ENCODE measurements at regions not wholly inside any gene's neighbourhood (a gene's known extent, or its start where the extent isn't known, plus 50 kb on each side); places are given as distances from the start of the nearest gene placed in this dataset.

DNA sequence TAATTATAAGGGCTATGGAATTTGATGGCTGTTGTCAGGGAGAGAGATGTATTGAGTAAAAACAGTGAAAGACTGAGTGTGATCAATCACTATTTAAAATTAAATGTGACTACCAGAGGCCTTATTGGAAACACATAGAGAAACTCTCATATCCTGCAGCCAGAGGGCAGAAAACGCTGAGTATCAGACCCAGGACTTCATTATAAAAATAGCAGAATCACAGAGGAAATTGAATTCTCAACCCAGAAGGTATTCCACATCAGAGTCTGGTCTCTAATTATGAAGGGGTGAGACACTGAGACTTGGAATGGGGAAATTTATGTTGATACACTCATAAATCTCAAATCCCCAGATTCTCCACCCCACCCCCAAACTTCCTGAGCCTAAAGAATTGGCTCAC is 69.5 kb upstream of the IL6 start:
- DNase-seq (ENCODE audit: low spot score), result peak; percentile 3

DNA sequence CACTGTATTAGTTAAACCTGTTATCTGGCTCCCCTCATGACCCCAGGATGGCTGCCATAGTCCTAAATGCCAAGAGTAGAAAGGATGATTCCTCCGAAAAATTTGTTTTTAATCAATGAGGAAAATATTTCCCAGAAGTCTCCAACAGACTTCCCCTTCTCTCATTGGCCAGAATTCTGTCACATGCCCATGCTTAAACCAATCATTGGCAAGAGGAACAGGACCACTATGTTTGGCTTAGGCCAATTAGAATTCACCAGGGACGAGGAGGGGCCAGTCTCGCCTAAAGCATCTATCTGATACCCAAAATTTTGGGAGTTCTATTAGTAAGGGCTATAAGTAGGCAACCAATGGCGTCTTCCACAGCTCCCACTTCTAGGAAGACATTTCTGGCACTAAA is 71.2 kb upstream of the IL6 start:
- no peak for DNase-seq (ENCODE audit: low spot score)

DNA sequence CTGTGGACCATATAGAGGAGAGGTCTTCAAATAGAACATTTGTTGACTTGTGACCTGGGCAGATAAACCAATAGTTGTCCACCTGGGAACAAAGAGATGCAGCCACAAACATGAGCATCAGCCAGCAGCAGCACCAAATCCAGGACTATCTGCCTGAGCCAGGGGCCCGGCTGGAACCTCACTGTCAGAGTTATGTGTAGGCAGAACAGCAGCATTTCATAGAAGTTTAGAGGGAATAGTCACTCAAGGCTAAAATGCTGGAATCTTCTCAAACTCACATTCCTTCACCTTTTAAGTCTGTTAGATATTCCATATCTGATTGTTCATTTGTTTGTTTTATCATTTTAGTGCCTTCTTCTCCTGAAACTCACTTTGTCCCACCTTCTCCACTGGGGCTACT is 72.2 kb upstream of the IL6 start:
- no peak for DNase-seq (ENCODE audit: low spot score)

DNA sequence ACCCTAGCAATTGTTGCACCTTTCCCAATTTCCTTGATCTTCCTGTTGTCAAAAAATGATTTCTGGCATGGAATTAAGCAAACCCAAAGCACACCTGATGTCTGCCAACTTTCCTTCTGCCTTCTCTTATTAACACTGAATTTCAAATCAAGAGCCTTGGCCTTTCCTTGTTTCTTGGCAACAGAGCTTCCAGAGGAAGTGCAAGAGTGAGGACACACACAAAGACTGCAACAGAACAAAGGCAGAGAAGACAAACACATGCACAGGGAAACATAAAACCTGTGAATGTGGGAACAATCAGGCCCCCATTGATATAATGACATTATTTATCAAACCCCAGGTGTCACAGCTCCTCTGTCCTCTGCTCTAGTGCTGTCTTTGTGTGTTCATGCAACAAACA is 73.0 kb upstream of the IL6 start:
- no peak for DNase-seq (ENCODE audit: low spot score)

DNA sequence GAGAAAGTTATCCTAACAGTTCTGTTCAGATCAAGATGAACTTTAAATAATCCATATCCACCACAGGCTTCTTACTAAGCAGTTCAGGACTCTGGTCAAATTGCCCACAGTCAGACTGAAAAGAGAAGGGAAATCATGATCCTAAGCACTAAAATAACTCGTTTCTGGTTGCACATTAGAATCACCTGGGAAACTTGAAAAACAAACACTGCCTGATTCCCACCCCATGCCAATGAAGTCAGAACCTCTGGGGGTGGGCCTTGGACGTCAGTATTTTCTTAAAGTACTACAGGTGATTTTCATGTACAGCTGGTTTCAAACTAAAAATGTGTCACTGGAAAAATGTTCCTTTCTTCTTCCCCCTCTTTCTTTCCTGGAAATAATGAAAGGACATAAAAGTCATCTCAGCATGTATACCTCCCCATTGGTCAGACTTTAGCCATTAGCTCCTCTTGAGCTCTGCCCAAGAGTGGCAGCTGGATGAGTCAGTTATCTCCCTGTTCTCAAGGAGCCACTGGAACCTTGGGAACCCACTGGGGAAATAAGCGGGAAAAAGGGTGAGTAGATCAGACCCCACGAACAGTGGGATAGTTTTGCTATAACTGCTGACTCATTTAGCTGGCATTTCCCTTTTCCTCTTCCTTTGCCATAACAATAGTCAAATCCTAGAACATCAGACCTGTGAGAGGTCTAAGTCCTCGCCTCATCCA is 75.3 kb upstream of the IL6 start:
- DNase-seq (ENCODE audit: low spot score), result no peak

DNA sequence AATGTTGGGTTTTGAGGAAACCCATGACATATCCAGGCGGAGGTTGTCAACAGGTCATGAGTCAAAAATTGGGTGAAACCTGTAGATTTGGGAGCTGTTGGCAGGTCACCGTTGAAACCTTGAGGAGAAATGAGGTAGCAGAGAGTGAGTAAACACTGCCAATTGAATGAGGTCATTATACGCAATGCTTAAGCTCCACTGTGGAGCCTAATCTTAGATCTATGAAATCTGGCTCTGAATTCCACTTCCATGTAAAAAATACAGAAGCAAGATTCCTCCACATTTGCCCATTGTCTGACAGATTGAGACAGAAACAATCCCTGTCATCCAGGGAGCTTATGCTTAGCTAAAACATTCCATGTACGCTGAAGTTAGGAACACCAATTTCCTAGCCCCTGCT is 76.0 kb upstream of the IL6 start:
- DNase-seq (ENCODE audit: low spot score), result no peak

DNA sequence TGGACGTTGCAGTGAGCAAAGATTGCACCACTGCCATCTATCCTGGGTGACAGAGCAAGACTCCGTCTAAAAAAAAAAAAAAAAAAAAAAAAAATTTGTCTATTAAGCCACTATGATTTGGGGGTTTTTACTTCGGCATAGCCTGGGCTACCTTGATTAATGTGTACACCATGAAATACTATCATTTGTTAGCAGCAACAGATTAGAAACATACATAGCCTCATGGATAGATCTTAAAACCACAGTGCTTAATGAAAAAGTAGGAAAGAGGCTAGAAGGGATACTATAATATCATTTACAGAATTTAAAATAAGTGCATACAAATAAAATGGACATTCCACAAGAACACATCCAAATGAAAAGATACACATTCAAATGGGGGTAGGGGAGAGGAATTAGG is 77.3 kb upstream of the IL6 start:
- no peak for DNase-seq (ENCODE audit: low spot score)

DNA sequence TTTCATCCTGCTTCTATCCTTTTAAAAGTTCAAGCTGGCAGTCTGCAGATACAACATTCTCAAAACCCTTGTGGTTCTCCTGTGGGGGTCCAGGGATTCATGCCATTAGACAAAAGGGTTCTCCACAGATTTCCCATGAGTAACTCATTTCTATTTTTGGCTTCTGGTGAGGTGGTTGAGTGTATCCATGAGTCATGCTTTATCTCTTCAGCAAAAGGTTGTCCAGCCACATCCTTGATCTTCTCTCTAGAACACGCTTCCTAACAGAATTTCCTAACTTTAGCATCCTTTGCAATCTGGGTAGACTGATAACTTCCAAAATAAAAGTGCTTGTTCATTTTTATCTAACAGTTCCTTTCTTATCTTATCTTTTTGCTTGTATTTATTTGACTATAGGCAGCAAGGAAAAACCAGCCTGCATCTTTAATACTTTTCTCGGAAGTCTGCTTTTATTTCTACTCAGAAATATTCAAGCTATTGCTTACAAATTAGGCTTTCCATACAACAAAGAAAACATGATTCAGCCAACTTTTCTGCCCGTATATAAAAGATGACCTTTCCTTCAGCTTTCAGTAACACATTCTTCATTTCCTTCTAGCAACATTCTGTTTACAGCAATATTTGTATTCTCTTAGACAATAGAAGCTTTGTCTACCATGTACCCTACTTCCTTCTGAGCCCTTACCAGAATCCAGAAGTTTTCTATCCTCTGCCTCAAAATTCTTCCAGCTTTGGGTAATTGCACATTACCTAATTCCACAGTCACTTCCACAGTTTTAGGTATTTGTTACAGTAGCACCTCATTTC is 79.3 kb upstream of the IL6 start:
- no peak for DNase-seq (ENCODE audit: low spot score)

DNA sequence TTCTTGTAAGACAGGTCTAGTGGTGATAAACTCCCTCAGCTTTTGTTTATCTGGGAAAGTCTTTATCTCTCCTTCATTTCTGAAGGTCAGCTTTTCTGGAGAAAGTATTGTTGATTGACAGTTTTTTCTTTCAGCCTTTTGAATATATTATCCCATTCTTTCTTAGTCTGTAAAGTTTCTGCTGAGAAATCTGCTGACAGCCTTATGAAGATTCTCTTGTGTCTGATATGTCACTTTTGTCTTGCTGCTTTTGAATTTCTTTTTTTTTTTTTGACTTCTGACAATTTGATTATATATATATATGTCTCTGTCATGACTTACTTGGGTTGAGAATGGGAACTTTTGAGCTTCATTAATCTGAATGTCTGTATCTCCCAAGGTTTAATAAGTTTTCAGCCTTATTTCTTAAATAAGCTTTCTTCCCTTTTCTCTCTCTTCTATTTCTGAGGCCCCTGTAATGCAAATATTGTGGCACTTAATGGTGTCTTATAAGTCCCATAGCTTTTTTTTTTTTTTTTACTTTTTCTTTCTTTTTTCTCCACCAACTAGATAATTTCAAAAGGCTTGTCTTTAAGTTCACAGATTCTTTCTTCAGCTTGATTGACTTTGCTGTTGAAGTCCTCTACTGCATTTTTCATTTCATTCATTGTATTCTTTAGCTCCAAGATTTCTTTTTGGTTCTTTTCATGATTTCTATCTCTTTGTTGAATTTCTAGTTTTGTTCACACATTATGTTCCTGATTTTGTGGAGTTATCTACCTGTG is 81.4 kb upstream of the IL6 start:
- DNase-seq (ENCODE audit: low spot score), result no peak

DNA sequence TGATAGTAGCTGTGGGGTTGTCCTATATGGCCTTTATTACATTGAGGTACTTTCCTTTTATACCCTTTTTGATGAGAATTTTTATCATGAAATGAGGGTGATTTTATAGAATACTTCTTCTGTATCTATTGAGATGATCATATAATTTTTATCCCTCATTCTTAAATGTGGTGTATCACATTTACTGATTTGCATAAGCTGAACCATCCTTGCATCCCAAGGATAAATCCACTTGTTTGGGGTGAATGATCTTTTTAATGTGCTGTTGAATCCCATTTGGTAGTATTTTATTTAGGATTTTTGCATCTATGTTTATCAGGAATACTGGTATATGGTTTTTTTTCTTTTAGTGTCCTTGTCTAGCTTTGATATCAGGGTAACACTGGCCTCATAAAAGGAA is 84.5 kb upstream of the IL6 start:
- no peak for DNase-seq (ENCODE audit: low spot score)

DNA sequence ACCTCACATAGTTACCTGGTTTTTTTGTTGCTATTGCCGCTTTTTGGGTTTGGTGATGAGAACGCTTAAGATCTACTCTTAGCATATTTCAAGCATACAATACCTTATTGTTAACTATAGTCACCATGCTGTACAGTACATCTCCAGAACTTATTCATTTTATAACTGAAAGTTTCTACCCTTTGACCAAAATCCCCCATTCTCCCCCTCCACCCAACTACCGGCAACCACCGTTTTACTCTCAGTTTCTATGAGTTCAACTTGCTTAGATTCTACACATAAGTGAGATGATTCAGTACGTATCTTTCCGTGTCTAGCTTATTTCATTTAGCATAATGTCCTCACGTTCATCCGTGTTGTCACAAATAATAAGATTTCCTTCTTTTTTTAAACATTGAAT is 86.7 kb upstream of the IL6 start:
- no peak for DNase-seq (ENCODE audit: low spot score)

DNA sequence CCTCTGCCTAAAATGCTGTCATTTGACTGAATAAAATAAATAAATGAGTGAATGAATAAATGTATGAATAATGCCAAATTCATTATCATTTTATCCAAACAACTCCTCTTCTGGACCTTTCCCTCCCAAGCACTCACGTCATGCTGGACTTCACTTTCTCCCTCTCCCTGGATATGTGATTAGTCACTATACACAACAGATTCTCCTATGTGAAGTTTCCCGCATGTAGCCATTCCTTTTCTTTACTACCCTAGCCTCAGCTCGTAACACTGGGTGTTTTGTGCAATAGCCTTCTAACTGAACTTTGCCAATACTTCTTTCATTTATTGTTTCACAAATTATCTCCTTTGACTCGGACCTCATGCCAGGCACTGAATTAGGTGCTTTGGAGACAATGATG is 87.6 kb upstream of the IL6 start:
- no peak for DNase-seq (ENCODE audit: low spot score)

DNA sequence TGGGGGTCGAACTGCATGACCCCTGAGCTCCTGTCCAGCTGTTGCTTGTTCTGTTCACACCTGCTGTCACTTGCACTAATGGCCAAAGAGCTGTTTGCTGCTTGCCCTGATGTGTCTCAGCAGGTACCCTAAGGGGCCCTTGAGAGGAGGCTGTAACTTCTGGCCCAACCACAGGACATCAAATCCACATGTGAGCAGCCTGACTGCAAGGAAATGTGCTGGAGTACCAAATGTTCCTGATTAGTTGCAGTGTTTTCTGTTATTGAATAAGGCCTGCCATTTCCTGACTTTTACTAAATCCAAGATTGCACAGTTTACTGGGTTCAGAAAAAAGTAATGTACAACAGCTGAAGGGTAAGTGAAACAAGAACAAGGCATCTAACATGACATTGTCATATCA is 91.7 kb upstream of the IL6 start:
- no peak for DNase-seq (ENCODE audit: low spot score)

DNA sequence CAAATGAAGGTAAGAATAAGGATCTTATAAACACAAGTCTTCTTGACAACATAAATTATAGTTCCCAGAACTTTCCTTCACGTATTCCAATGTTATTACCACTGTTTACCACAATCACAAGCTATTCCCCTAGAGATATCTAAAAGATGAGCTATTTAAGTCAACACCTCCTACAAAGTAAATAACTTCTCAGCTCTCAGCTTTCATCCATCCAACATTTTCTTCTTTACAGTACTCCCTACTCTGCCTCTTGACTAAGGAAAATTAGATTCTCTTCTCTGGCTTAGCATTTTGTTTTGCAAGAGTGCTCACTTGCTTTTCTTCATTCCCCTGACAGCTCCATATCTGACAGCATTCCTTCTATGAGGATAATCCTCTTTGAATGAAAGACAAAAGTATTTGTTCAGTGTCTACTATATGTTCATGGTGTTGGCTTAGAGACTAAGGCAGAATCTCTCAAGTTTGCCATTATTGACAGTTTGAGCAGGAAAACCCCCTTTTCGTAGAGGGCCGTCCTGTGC is 93.0 kb upstream of the IL6 start:
- DNase-seq (ENCODE audit: low spot score), result no peak

DNA sequence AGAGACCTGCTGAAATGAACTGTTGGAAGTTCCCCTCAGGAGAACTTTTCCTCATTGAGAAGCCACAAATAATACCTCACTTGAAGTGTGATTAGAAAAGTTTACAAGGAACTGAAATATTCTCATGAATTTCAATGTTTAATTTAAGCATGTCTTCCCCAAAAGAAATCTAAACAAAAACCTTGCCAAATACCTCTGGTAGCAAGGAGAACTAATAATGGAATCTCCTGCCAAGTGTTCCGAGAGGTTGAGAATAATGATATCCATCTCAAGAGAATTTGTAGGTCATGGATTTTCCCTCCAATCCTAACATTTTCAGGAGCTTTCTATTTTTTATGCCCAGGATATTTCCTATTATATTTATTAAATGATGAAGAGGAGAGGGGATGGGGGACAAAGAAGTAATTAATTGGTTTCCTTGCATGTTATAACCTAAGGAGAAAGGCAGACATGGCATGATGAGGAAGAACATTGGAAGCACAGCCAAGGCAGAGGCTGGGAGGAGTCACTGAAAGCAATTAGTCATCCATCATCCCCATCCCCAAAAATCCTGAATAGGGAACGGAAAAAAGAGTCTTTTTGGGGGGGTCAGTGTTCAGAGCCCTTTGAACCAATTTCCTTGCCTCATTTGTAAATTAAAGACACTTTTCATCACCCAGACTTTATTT is 93.6 kb upstream of the IL6 start:
- DNase-seq (ENCODE audit: low spot score), result no peak

DNA sequence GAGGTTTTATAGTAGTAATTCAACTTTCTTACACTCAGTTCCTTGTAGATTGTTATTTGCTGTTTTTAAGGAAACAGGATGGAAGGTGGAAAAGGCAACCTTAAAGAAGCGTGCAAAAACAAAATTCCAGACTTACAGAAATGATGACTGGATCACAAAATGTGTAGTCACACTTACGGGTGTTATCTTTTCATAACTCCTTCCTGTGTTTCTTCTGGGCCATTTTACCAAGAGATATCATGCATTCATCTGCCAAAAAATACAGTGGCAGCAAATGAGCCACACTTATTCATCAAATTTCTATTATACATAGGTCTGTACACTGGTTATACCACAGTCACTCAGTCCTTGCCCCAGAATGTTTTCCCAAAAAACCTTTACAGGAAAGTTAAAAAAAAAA is 94.3 kb upstream of the IL6 start:
- DNase-seq (ENCODE audit: low spot score), result no peak

DNA sequence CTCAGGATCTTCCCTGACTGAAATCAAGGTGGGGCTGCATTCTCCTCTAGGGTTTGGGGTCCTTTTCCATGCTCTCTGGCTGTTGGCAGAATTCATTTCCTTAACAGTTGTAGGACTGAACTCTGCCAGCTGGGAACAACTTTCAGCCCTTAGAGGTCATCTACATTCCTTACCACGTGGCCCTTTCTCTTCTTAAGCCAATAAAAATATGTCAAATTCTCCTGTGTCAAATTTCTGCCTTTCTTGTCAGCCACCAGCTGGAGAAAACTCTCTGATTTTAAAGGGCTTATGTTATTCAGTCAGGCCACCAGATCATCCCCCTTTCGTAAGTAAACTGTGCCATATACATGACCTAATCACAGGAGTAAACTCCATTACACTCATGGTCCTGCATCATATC is 95.3 kb upstream of the IL6 start:
- DNase-seq (ENCODE audit: low spot score), result no peak

DNA sequence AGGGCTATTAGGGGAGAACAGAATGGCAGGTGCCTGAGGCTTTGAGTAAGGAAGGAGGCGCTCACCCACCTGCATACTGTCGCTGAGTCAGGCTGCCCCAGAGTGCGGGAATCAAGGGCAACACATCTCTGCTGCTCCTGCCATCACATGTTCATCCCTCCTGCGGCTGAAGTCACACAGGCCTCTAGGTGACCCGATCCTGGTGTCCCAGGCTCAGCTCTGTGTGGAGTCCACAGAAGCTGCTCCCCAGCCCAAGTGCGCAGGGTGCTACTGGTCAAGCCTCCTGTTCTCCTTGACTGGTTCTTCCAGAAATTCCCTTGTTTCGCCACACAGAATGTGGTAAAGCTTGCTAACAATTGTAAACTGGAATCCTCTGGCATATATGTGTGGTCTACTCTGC is 96.9 kb upstream of the IL6 start:
- no peak for DNase-seq (ENCODE audit: low spot score)

DNA sequence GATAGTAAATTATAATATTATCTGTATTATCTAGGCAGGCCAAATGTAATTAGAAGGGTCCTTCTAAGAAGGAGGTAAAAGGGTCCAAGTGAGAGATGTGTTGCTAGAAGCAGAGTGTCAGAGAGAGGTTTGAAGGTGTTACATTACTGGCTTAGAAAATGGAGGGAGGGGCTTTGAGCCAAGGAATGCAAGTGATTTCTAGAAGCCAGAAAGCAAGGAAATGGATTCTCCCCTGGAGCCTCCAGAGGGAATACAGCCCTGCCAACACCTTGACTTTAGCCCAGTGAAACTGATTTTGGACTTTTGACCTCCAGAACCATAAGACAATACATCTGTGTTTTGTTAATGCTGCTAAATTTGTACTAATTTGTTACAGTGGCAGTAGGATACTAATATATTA is 97.9 kb upstream of the IL6 start:
- no peak for DNase-seq (ENCODE audit: low spot score)

DNA sequence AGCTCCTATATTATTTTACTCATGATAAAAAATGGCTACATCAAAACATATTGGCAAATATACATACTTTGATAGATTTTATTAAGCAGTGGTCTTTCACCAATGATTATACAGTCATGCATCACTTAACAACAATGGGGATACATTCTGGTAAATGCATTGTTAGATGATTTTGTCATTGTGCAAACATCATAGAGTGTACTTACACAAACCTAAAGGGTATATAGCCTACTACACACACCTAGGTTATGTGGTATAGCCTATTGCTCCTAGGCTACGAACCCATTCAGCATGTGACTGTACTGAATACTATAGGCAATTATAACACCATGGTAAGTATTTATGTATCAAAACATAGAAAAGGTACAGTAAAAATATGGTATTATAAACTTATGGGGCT is 98.9 kb upstream of the IL6 start:
- DNase-seq (ENCODE audit: low spot score), result no peak

DNA sequence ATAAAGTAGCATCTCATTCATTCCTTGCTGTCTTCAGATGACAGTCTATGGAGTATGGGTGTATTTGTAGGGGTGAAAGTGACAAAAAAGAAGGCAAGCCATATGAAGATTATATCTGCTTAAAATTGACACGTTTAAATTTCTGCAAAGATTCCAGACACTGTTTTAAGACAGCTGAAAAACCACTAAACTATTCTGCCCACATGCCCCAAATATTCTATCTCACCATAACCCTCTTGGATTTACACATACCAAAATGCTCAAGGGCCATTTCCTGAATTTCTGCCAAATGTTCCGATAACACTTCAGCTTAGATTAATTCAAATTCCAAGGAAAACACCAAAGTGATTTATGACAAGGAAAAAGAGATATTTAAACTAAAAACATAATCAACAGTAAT is 99.9 kb upstream of the IL6 start:
- no peak for DNase-seq (ENCODE audit: low spot score)

DNA sequence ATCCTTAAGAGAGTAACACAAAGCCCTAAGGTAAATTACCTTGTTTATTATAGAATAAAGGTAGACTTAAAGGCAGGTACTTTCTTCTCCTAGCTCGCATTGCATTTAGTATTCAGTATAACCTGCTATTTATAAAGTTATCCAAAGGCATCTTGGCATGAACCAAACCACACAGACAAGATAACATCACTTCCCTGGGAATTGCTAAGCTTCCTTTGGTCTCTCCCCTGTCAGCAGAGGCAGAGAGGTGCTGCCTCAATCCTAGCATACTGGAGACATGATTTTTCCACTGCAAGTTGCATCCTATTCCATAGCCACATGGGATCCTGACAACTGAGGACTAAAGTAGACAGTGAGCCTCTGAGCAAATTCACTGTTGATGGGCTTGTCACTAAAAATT is 101.7 kb upstream of the IL6 start:
- DNase-seq (ENCODE audit: low spot score), result no peak
